Left lobe of liver (tissue), 2 donors: ENCODE measurements at regions not wholly inside any gene's neighbourhood (a gene's known extent, or its start where the extent isn't known, plus 50 kb on each side); places are given as distances from the start of the nearest gene placed in this dataset.

Experiments
- ATAC-seq: fragments of 200-7000 bp; cut with Tn5 transposase; one replicate; pipeline ENCODE4 v1.9.1; 2020; ENCODE audit warnings: mild to moderate bottlenecking, moderate library complexity
- DNase-seq: peaks from one replicate; pipeline ENCODE4 v3.0.0-alpha.2; 2020; ENCODE audit warnings: low spot score
- donor health status: DM: no; HTN: no; CAD: no; lungs with moderate emphysema.
- donor health status: DM: no; HTN: yes; CAD: no.

DNA sequence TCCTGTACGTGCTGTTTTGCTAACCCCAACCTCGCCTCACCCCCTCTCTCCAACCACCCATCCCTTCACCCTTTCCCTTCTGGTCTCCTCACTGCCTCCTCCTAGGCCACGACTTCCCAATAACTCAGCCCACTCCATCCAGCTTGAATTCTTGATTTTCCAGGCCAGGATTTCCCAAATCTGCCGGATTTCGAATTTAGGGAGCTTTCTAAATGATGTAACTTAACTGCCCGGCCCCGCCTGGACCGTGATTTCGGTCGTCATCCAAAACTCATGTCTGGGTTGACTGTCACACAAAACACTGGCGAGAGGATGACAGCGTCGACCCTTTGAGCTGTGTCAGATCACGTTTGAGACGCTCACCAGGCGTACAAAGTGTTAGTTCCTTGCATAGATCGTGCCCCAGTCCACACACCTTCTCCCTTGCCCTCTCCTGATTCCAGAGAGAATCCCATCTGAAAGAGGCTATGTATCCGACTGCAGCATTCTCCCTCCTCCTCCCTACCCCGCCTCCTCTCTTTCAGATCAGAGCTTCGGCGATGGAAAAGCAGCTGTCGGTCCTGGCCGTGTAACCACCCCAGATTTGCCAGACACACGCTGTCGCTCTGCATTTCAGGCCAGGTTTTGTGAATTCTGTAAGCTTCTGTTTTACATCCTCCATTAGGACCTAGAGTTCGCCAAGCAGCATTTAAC lies 168.2 kb downstream of the GPX5 start:
- ATAC-seq (no peak), DNase-seq (no peak)

- no peak for ATAC-seq
- no peak for DNase-seq
Observed at GRCh38 chr6:28695715-28696114, 170.0 kb downstream of the GPX5 start.

DNA sequence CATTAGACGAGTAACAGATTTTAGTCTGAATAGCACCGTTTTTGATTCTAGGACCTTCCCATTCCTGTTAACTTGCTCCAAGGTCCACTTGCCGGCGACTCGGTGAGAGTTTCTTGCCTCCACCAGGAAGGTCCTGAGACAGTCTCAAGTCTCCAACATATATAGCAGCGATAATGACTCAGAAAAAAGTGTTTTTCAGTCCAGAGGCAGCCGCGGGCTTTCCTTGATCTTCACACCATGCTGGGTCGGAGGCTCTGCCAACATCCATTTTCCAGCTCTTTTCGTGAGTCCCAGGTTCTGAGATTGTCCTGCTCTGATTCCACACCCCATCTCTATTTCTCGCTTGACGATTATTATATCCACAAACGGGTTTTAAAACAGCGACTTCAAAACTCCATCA lies 170.5 kb downstream of the GPX5 start:
- no peak for DNase-seq
- ATAC-seq, result no peak

DNA sequence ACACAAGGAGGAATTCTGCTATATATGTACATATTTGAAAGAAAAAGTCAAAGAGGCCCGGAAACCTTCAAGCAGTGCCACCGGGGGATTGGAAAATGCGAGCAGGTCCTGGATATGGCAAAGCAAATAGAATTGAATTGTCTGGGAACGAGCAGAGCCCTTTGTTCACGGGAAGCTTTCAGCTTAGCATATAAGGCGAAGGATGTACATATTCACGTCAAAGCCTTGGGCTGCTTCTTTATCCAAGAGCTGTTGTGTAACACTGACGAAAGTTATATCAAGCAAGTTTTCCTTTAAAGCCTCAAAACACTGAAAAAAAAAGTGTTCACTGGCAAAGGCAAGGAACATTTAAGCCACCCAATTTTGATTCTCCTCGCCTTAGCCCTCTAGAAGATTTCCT lies 171.0 kb downstream of the GPX5 start:
- no peak for DNase-seq

GRCh38 chr6:28707387-28708282 lies 182.0 kb downstream of the GPX5 start:
- no peak for ATAC-seq
- no peak for DNase-seq

More for the DNA sequence above, 171.0 kb downstream of the GPX5 start:
- no peak for ATAC-seq

DNA sequence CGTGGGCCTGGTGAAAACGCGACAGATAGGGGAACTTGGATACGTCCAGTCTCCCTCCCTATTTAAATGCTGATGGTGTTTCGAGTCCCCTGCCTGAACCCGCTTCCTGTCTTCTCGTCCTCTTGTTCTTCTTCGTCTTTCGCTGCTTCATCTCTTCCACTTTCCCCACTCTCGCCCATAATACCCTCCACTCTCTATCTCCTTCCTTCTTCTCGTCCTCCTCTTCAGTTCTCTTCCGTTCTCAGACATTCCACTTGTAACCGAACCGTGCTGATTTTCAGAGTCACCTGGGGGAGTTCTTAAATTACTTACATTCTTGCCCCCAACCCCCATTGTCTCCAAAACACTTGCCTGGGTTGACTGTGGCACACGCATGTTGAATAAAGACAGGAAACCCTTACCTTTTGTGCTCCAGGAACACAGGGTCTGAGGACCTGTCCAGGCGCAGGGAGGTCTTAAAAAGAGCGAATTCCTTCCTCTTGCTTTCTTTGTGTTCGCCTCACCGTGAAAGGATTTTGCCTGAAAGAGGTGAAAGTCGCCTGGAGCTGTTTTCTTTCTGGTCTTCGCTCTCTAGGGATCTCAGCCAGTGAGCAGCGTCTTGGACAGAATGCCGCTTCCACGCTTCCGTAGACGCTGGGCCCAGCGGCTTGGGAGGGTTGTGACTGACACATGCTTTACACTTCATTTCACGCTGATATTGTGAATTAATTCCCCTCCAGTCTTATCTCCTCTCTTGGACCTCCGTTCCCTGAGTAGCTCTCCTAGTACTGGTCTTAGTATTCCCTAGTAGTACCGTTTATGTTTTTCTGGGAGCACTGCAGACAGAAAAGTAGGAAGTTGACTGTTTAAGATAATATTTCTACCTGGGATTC lies 184.0 kb downstream of the GPX5 start:
- ATAC-seq (no peak), DNase-seq (no peak)

DNA sequence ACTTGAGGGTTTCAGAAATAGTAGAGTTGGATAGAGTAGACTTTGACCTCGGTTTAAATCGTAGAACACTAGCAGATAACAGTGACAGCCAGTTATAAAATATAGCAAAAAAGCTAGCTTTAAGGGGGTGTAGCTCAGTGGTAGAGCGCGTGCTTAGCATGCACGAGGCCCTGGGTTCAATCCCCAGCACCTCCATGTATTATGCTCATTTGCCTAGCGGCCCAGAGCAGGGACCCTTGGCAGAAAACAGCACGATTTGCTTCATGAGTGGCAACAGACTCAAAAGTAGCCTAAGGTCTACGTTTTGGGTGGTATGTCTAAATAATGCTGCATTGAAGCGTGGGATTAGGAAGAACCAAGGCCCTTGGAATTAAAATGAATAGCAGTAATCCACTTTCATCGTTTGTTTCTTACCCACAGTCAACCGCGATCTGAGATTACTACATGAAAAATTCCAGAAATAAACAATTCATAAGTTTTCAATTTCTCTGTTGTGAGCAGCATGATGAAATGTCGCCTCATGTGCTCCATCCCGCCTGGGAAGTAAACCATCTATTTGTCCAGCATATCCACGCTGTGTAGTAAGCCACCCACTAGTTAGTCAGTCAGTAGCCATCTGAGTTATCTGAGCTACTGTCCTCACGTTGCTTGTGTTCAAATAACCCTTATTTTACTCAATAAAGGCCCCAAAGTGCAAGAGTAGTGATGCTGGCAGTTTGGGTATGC lies 184.9 kb downstream of the GPX5 start:
- DNase-seq, result no peak

GRCh38 chr6:28711325-28711724 lies 185.6 kb downstream of the GPX5 start:
- ATAC-seq (no peak), DNase-seq (no peak)

More for the DNA sequence above, 184.9 kb downstream of the GPX5 start:
- no peak for ATAC-seq

- DNase-seq (no peak), ATAC-seq (no peak)
Observed at GRCh38 chr6:28711788-28712341, 186.2 kb downstream of the GPX5 start.

- no peak for DNase-seq
- no peak for ATAC-seq
Observed at GRCh38 chr6:28712982-28713381, 187.3 kb downstream of the GPX5 start.

DNA sequence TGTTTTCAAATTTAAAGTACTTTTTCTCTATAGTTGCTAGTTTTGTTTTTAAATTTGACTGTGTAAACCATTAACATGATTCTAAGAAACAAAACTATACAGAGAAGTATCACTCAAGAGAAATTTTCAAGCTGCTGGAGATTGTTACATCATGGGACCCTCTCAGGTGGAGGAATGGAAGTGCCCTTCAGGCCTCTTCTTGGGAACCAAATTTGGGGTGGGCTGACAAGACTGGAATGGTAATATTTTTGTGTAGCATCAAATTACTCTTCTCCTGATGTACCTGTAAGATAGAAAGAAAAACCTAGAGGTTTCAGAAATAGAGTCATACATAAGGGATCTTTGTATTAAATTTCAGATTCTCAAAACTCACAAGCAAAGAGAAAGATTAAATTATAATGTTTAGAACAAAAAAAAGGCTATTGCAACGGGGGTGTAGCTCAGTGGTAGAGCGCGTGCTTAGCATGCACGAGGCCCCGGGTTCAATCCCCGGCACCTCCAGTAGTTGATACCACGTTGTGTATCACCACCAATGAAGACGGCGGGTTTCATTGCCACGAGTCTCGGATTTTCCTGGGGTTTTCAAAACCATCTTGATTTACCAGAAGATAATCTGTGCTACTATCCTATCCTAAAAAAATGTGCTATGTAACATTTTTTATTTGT lies 193.7 kb downstream of the GPX5 start:
- DNase-seq (no peak), ATAC-seq (no peak)

DNA sequence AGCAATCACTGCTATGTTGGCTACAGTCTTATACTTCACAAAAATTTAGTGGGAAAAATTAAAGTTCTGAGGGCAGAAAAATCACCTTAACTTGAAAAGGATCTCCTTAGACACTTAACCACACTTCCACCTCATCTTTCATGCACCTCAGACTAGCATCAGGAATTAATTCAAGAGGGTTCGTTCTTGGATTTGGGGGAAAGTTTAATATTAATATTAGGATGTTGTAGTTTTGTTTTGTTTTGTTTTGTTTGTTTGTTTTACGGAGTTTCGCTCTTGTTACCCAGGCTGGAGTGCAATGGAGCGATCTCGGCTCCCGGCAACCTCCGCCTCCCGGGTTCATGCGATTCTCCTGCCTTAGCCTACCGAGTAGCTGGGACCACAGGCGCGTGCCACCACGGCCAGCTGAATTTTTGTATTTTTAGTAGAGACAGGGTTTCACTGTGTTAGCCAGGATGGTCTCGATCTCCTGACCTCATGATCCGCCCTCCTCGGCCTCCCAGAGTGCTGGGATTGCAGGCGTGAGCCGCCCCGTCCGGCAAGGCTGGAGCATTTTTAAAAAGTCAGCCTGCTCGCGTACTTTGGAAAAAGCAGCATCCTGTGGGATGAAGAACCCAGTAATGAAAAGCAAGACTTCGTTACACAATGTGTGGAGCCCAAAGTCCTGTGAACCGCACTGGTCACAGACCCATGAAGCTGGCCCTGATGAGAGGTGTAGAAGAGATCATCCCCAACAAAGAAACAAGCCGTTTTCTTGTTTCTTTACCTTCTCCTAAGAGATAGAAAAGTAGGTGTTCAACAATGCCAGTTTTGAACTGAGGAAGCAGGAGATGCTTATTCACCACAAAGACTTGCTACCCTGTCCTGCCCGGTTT lies 194.9 kb downstream of the GPX5 start:
- ATAC-seq (no peak), DNase-seq (no peak)

DNA sequence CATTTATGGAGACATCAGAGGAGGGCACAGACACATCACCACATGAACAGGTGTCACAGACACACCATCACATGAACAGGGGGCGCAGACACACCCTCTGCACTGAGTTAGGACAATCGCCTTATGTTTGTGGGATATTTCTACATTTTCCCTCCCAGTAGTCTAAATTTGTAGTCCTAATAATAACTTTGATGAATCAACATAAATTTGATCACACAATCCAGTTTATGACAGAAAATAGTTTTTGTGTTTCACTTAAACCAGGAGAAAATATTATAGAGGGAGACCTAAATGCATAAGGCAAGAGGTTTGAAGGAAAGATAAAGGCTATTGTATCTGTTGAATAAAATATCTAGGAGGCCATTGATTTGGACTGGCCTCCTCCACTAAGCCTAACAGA lies 195.7 kb downstream of the GPX5 start:
- no peak for ATAC-seq

DNA sequence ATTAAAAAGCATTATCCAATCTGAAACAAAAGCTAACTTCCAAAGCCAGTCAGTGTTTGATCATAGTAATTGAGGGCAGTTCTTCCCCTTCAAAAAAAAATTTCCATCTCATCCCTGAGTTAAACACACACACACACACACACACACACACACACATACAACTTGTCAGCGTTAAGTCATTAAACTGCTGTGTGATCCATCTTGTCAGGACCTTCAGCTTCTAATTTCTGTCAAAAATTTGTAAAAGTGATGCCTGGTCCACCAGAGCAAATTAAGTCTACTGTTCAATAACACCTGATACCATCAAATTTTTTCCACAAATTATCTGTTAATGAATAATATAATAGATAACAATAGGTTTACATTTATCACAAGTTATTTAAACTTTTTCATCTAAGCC lies 198.7 kb downstream of the GPX5 start:
- ATAC-seq (no peak), DNase-seq (no peak)

More for the DNA sequence above, 195.7 kb downstream of the GPX5 start:
- DNase-seq, result no peak

DNA sequence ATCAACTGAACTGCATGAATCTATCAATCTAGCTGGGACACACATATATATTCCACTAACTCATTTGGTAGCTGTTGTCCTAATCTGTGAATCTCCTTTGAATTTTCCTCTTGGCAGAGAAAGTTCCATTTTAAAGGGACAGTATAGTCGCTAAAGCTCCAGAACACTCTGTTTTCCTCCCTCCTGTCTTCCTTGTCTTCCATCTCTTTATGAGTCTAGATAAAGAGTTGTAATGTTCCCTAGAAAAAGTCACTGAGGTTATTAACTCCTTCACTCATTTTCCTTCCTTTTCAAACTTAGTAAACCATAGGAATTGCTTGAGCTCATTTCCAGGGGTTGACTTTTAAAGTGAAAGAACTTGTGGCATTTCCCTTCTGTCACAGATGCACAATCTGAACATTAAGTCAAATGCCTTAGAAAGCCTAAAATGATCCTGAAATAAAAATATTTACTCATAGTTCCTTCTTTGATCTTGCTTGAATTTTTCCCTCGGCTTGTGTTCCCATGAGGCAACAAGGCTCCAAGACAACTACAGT lies 198.4 kb downstream of the TRIM27 start:
- ATAC-seq (no peak), DNase-seq (no peak)

GRCh38 chr6:28725890-28726348 lies 197.9 kb downstream of the TRIM27 start:
- DNase-seq (no peak), ATAC-seq (no peak)

DNA sequence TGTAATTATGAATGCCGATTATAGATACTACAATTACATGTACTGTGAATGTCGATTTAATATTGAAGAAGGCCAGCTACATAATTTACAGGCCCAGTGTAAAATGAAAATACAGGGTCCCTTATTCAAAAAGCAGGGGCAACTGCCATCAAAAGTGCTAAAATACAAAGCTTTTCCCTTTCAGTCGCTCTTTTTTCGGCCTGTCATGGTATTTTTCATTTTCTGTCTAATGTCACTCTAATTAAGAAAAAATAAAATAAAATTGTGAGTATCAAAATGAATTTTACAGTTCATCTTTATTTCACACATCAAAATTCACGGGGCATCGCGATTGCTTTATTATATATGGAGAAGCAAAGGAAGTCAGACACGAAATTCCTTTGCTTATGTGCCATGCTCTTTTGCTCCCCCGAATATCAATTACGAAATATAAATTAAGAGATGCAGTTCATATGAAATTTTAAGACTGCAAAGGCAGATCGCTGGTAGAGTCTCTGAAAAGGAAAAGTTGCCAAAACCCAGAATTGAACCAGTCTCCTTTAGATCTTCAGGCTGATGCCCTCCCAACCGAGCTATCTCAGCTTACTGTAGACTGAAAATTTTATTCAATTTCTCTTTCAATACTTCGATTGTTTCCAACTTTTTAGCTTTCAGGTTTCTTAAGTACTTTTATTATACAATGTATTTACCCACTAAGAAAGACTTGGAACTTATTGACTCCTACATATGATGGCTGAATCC lies 197.0 kb downstream of the TRIM27 start:
- DNase-seq (no peak), ATAC-seq (no peak)
